HepG2 (cell line): ENCODE measurements at regions not wholly inside any gene's neighbourhood (a gene's known extent, or its start where the extent isn't known, plus 50 kb on each side); places are given as distances from the start of the nearest gene placed in this dataset.
"Not testable (repeated sequence)": the region's sequence is repeated elsewhere in the genome, so short reads cannot be mapped to it uniquely, and the experiment has no call there.

ENCODE experiments used
- BHLHE40 ChIP-seq: IDR thresholded peaks from 2 replicates; pipeline ENCODE4 v1.6.1; 2011; ENCODE audit warnings: low read length, improper control_type of control experiment
- HES4 ChIP-seq: sonication (generic); formaldehyde crosslinking; IDR thresholded peaks from 2 replicates; pipeline ENCODE4 v1.9.0; 2021; ENCODE audit warnings: mild to moderate bottlenecking, missing genetic modification reagents, borderline replicate concordance
- POLR2A ChIP-seq, 2 experiments: IDR thresholded peaks; 2 replicates each; pipeline ENCODE4 v1.6.1; 2011; ENCODE audit warnings: low read depth in 2 of 2, low read length in 2 of 2, mild to moderate bottlenecking in 1 of 2, moderate library complexity in 1 of 2; ENCODE audit not compliant: insufficient read depth in 1 of 2
- ZNF644 ChIP-seq: IDR thresholded peaks from 2 replicates; pipeline ENCODE4 v1.6.1; 2016; ENCODE audit warnings: low read depth
- ZNF703 ChIP-seq: sonication (generic); formaldehyde crosslinking; IDR thresholded peaks from 2 replicates; pipeline ENCODE4 v1.5.1; 2020; ENCODE audit warnings: missing genetic modification reagents, mild to moderate bottlenecking, moderate library complexity, borderline replicate concordance
- TF ChIP-seq, protein P1 (sequence below): fragments of 450-650 bp; IDR thresholded peaks from 2 replicates; pipeline ENCODE4 v1.6.1; 2017; ENCODE audit warnings: mild to moderate bottlenecking

DNA sequence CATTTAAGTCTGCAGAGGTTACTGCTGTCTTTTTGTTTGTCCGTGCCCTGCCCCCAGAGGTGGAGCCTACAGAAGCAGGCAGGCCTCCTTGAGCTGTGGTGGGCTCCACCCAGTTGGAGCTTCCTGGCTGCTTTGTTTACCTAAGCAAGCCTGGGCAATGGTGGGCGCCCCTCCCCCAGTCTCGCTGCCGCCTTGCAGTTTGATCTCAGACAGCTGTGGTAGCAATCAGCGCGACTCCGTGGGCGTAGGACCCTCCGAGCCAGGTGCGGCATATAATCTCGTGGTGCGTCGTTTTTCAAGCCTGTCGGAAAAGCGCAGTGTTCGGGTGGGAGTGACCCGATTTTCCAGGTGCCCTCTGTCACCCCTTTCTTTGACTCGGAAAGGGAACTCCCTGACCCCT lies 253.3 kb upstream of the PITX2 start:
- TF ChIP-seq, protein P1, sequence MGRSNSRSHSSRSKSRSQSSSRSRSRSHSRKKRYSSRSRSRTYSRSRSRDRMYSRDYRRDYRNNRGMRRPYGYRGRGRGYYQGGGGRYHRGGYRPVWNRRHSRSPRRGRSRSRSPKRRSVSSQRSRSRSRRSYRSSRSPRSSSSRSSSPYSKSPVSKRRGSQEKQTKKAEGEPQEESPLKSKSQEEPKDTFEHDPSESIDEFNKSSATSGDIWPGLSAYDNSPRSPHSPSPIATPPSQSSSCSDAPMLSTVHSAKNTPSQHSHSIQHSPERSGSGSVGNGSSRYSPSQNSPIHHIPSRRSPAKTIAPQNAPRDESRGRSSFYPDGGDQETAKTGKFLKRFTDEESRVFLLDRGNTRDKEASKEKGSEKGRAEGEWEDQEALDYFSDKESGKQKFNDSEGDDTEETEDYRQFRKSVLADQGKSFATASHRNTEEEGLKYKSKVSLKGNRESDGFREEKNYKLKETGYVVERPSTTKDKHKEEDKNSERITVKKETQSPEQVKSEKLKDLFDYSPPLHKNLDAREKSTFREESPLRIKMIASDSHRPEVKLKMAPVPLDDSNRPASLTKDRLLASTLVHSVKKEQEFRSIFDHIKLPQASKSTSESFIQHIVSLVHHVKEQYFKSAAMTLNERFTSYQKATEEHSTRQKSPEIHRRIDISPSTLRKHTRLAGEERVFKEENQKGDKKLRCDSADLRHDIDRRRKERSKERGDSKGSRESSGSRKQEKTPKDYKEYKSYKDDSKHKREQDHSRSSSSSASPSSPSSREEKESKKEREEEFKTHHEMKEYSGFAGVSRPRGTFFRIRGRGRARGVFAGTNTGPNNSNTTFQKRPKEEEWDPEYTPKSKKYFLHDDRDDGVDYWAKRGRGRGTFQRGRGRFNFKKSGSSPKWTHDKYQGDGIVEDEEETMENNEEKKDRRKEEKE, result not testable (repeated sequence)
- not testable (repeated sequence) for TF ChIP-seq ZNF644 (CRISPR knock-in tag); POLR2A (IDR thresholded peaks at IDR 0.05; ENCODE audit: insufficient read depth in 1 of 2, low read depth in 2 of 2, low read length in 2 of 2); BHLHE40; ZNF703; HES4 (CRISPR knock-in tag)
